Mesenchymal stem cell (in vitro differentiated cells and primary cell): ENCODE measurements at regions not wholly inside any gene's neighbourhood (a gene's known extent, or its start where the extent isn't known, plus 50 kb on each side); places are given as distances from the start of the nearest gene placed in this dataset.

Experiments used
- DNase-seq: peaks from one replicate; pipeline ENCODE4 v3.0.0-alpha.2; 2013
- H2AFZ ChIP-seq: one replicate; pipeline ENCODE4 v1.6.1; 2013; ENCODE audit warnings: low read depth, mild to moderate bottlenecking, control low read depth, inconsistent platforms, low read length, moderate library complexity
- H2AK5ac ChIP-seq: 2 replicates; pipeline ENCODE4 v1.6.1; 2013; ENCODE audit warnings: low read length, moderate library complexity, mild to moderate bottlenecking, inconsistent platforms; ENCODE audit not compliant: severe bottlenecking
- H2BK120ac ChIP-seq: one replicate; pipeline ENCODE4 v1.6.1; 2013; ENCODE audit warnings: low read depth, mild to moderate bottlenecking, inconsistent platforms, low read length, moderate library complexity
- H2BK12ac ChIP-seq, 2 experiments: one replicate each; pipeline ENCODE4 v1.6.1; 2013; ENCODE audit warnings: inconsistent platforms in 2 of 2, low read length in 2 of 2, mild to moderate bottlenecking in 2 of 2, moderate library complexity in 2 of 2, control low read depth in 1 of 2
- H2BK15ac ChIP-seq: one replicate; pipeline ENCODE4 v1.6.1; 2013; ENCODE audit warnings: mild to moderate bottlenecking, low read depth, inconsistent platforms; ENCODE audit not compliant: poor library complexity, severe bottlenecking
- H2BK5ac ChIP-seq: 2 replicates; pipeline ENCODE4 v1.6.1; 2013; ENCODE audit warnings: low read depth, mild to moderate bottlenecking, low read length, control low read depth, inconsistent platforms; ENCODE audit not compliant: poor library complexity, severe bottlenecking
- H3K14ac ChIP-seq, 2 experiments: one replicate each; pipeline ENCODE4 v1.6.1; 2013; ENCODE audit warnings: inconsistent platforms in 2 of 2, low read length in 2 of 2, control low read depth in 1 of 2, mild to moderate bottlenecking in 1 of 2, moderate library complexity in 1 of 2
- H3K18ac ChIP-seq, 2 experiments: one replicate each; pipeline ENCODE4 v1.6.1; 2013; ENCODE audit warnings: inconsistent platforms in 2 of 2, low read length in 2 of 2, control low read depth in 1 of 2, low read depth in 1 of 2, mild to moderate bottlenecking in 1 of 2
- H3K23ac ChIP-seq, 2 experiments: one replicate each; pipeline ENCODE4 v1.6.1; 2013; ENCODE audit warnings: inconsistent platforms in 2 of 2, low read length in 2 of 2, mild to moderate bottlenecking in 2 of 2, moderate library complexity in 2 of 2, control low read depth in 1 of 2
- H3K27ac ChIP-seq: 2 replicates; pipeline ENCODE4 v1.5.1; 2013; ENCODE audit warnings: mild to moderate bottlenecking, moderate library complexity, low read length, control low read depth, inconsistent platforms; ENCODE audit not compliant: poor library complexity, severe bottlenecking
- H3K27me3 ChIP-seq, 2 experiments: 2 replicates each; pipeline versions ENCODE4 v1.6.1 to v1.7.0; 2013; ENCODE audit warnings: low read length in 2 of 2, mild to moderate bottlenecking in 2 of 2, moderate library complexity in 2 of 2, control low read depth in 1 of 2, inconsistent platforms in 1 of 2; ENCODE audit not compliant: control insufficient read depth in 1 of 2, insufficient read depth in 1 of 2
- H3K36me3 ChIP-seq, 2 experiments: 2 replicates each; pipeline versions ENCODE4 v1.6.1 to v1.7.0; 2013; ENCODE audit warnings: low read length in 2 of 2, control low read depth in 1 of 2, inconsistent platforms in 1 of 2, low read depth in 1 of 2, mild to moderate bottlenecking in 1 of 2; ENCODE audit not compliant: insufficient read depth in 2 of 2, control insufficient read depth in 1 of 2
- H3K4ac ChIP-seq, 2 experiments: one replicate each; pipeline ENCODE4 v1.6.1; 2013; ENCODE audit warnings: inconsistent platforms in 2 of 2, low read length in 2 of 2, mild to moderate bottlenecking in 2 of 2, moderate library complexity in 2 of 2, control low read depth in 1 of 2, low read depth in 1 of 2
- H3K4me1 ChIP-seq: 2 replicates; pipeline ENCODE4 v1.6.1; 2013; ENCODE audit warnings: low read depth, low read length, control low read depth; ENCODE audit not compliant: control insufficient read depth, insufficient read depth
- H3K4me2 ChIP-seq: 2 replicates; pipeline ENCODE4 v1.6.1; 2013; ENCODE audit warnings: low read length, mild to moderate bottlenecking, inconsistent platforms; ENCODE audit not compliant: poor library complexity, severe bottlenecking
- H3K4me3 ChIP-seq, 2 experiments: 2 replicates each; pipeline versions ENCODE4 v1.5.1 to v1.7.0; 2013; ENCODE audit warnings: low read length in 2 of 2, mild to moderate bottlenecking in 2 of 2, control low read depth in 1 of 2, low read depth in 1 of 2; ENCODE audit not compliant: insufficient read depth in 1 of 2
- H3K79me1 ChIP-seq: replicated peaks from 2 replicates; pipeline ENCODE4 v1.6.1; 2013; ENCODE audit warnings: mild to moderate bottlenecking, control low read depth, low read length, inconsistent platforms; ENCODE audit not compliant: poor library complexity, severe bottlenecking
- H3K9ac ChIP-seq: 2 replicates; pipeline ENCODE4 v1.7.0; 2013; ENCODE audit warnings: mild to moderate bottlenecking, low read length, moderate library complexity
- H3K9me3 ChIP-seq: 2 replicates; pipeline ENCODE4 v1.7.0; 2013; ENCODE audit warnings: mild to moderate bottlenecking, low read length; ENCODE audit not compliant: control insufficient read depth
- H4K8ac ChIP-seq: one replicate; pipeline ENCODE4 v1.6.1; 2013; ENCODE audit warnings: inconsistent platforms, mild to moderate bottlenecking, low read length, moderate library complexity
- H4K91ac ChIP-seq: one replicate; pipeline ENCODE4 v1.6.1; 2013; ENCODE audit warnings: mild to moderate bottlenecking, low read length, inconsistent platforms
- WGBS: methylation state at CpG from one replicate; pipeline ENCODE4 v1.1.7; 2013; ENCODE audit warnings: mixed read lengths; 5-methylcytosine and 5-hydroxymethylcytosine counted together

GRCh38 chr22:49599691-49600455 lies 227.8 kb downstream of the BRD1 start:
- no peak overlapping the region for H3K9ac ChIP-seq
- H3K4me2 ChIP-seq: no peak overlapping the region
- H2AK5ac ChIP-seq: no peak overlapping the region
- 82% methylated on average over 23 of the region's 25 CpGs for WGBS
- no peak overlapping the region for H2BK120ac ChIP-seq
- H2AFZ ChIP-seq: no peak overlapping the region
- H3K4ac ChIP-seq: no peak overlapping the region
- H4K8ac ChIP-seq: no peak overlapping the region
- no peak overlapping the region for H3K14ac ChIP-seq
- H3K27ac ChIP-seq: no peak overlapping the region
- no peak overlapping the region for H3K23ac ChIP-seq
- H2BK15ac ChIP-seq: no peak overlapping the region
- no peak overlapping the region for H4K91ac ChIP-seq
- H3K18ac ChIP-seq: no peak overlapping the region
- no peaks in the 10 kb centered on the region for H3K27me3 ChIP-seq
- no peak for DNase-seq
- no peaks in the 10 kb centered on the region for H3K36me3 ChIP-seq
- peaks cover 19% of the 10 kb centered on the region for H3K9me3 ChIP-seq
- no peak overlapping the region for H2BK12ac ChIP-seq
- H3K4me3 ChIP-seq: no peak overlapping the region
- H3K4me1 ChIP-seq: no peaks in the 10 kb centered on the region
- no peaks in the 10 kb centered on the region for H3K79me1 ChIP-seq
- no peak overlapping the region for H2BK5ac ChIP-seq

DNA sequence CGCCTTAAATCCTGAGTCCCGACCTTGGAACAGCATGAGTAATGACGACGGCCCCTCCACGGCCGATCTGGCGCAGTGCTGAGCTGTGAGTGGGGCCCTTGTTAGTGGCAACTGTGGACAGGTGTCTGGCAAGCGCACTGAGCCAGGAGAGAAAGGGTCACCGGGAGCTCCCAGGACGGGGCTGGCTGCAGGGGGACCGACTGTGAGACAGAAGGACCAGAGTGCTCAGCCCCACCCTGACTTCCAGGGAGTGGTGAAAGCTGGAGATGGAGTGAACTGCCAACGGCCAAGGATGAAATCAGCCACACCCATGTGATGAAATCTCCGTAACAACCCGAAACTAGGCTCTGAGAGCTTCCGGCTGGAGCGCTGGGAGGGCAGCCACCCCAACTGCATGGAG lies 228.6 kb downstream of the BRD1 start:
- Histone ChIP-seq H3K27ac (no peak overlapping the region), H2AK5ac (no peak overlapping the region), H3K4me3 (peak overlapping the region in 1 of 2 experiments; percentile 27), H2BK15ac (no peak overlapping the region), H3K4me1 (no peaks in the 10 kb centered on the region), H2BK12ac (no peak overlapping the region), H3K36me3 (no peaks in the 10 kb centered on the region), H3K23ac (no peak overlapping the region), H2BK120ac (no peak overlapping the region), H3K79me1 (no peaks in the 10 kb centered on the region), H3K27me3 (no peaks in the 10 kb centered on the region), H4K8ac (no peak overlapping the region), H3K14ac (no peak overlapping the region), H2BK5ac (no peak overlapping the region), H3K4me2 (no peak overlapping the region), H3K18ac (no peak overlapping the region), H3K9ac (no peak overlapping the region), H3K4ac (no peak overlapping the region), H4K91ac (no peak overlapping the region), H3K9me3 (peaks cover 20% of the 10 kb centered on the region), H2AFZ (no peak overlapping the region)
- WGBS: 83% methylated on average over 16 of the region's 16 CpGs
- no peak for DNase-seq

- no peak overlapping the region for H3K4ac ChIP-seq
- H3K4me2 ChIP-seq: no peak overlapping the region
- H3K36me3 ChIP-seq: no peaks in the 10 kb centered on the region
- H2AFZ ChIP-seq: no peak overlapping the region
- no peak overlapping the region for H3K9ac ChIP-seq
- H3K27ac ChIP-seq: no peak overlapping the region
- no peak overlapping the region for H2BK12ac ChIP-seq
- H3K4me1 ChIP-seq: no peaks in the 10 kb centered on the region
- H2BK5ac ChIP-seq: no peak overlapping the region
- H3K4me3 ChIP-seq: no peak overlapping the region
- no peak overlapping the region for H4K91ac ChIP-seq
- H2AK5ac ChIP-seq: no peak overlapping the region
- peaks cover 23% of the 10 kb centered on the region for H3K9me3 ChIP-seq
- H2BK15ac ChIP-seq: no peak overlapping the region
- no peak overlapping the region for H2BK120ac ChIP-seq
- 76% methylated on average over 9 of the region's 9 CpGs for WGBS
- H3K23ac ChIP-seq: no peak overlapping the region
- H4K8ac ChIP-seq: no peak overlapping the region
- no peaks in the 10 kb centered on the region for H3K79me1 ChIP-seq
- H3K14ac ChIP-seq: no peak overlapping the region
- no peak for DNase-seq
- H3K18ac ChIP-seq: no peak overlapping the region
- H3K27me3 ChIP-seq: no peaks in the 10 kb centered on the region
Observed at GRCh38 chr22:49598338-49598737, 229.3 kb downstream of the BRD1 start.

GRCh38 chr22:49597428-49598039 lies 230.1 kb downstream of the BRD1 start:
- no peaks in the 10 kb centered on the region for H3K79me1 ChIP-seq
- no peak overlapping the region for H3K23ac ChIP-seq
- H2BK120ac ChIP-seq: no peak overlapping the region
- no peak overlapping the region for H3K4me2 ChIP-seq
- no peak for DNase-seq
- 61% methylated on average over 1 of the region's 2 CpGs for WGBS
- H2BK15ac ChIP-seq: no peak overlapping the region
- H3K4ac ChIP-seq: no peak overlapping the region
- H2AK5ac ChIP-seq: no peak overlapping the region
- no peak overlapping the region for H3K14ac ChIP-seq
- H3K4me1 ChIP-seq: no peaks in the 10 kb centered on the region
- H3K36me3 ChIP-seq: no peaks in the 10 kb centered on the region
- H3K9ac ChIP-seq: no peak overlapping the region
- no peak overlapping the region for H3K4me3 ChIP-seq
- H4K8ac ChIP-seq: no peak overlapping the region
- H2BK5ac ChIP-seq: no peak overlapping the region
- H2AFZ ChIP-seq: no peak overlapping the region
- H3K9me3 ChIP-seq: peaks cover 23% of the 10 kb centered on the region
- H4K91ac ChIP-seq: no peak overlapping the region
- H3K27ac ChIP-seq: no peak overlapping the region
- no peak overlapping the region for H2BK12ac ChIP-seq
- no peak overlapping the region for H3K18ac ChIP-seq
- no peaks in the 10 kb centered on the region for H3K27me3 ChIP-seq
